GM12864 (cell line): ENCODE measurements at regions not wholly inside any gene's neighbourhood (a gene's known extent, or its start where the extent isn't known, plus 50 kb on each side); places are given as distances from the start of the nearest gene placed in this dataset.

ENCODE experiments used
- DNase-seq: peaks from one replicate; pipeline ENCODE4 v3.0.0-alpha.2; 2011; ENCODE audit warnings: low read depth
- H3K4me3 ChIP-seq: 2 replicates; pipeline ENCODE4 v1.5.1; 2011; ENCODE audit warnings: mild to moderate bottlenecking, low read depth, low read length, control low read depth
- CTCF ChIP-seq: IDR thresholded peaks from 2 replicates; pipeline ENCODE4 v1.5.1; 2011; ENCODE audit warnings: low read depth, mild to moderate bottlenecking, moderate library complexity, low read length, control low read depth, inconsistent platforms; ENCODE audit errors: missing control alignments

- no peak for TF ChIP-seq CTCF
- no peak for DNase-seq
- H3K4me3 ChIP-seq: no peak overlapping the region
These were observed 304.1 kb downstream of the SATB1 start for GRCh38 chr3:18121020-18121419.

GRCh38 chr3:18119866-18120265 is 305.3 kb downstream of the SATB1 start:
- no peak for TF ChIP-seq CTCF
- no peak overlapping the region for H3K4me3 ChIP-seq
- DNase-seq: no peak

DNA sequence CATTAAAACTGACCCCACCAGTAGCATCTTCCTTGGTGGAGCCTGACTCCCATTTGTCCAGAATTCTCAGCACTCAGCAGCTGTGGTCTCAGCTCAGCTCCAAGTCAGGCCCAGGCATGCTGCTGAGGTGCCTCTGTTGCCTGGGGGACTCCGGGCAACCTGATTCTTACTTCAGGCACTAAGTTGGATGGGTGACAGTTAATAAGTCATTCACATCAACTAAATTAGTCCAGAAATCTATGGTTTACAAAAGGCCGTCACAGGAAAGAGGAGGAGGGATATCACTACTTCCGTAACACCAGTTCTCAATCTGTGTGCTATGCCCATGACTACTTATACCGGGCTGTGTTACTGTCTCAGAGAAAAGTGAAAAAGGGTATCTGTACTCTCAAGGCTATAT is 310.2 kb downstream of the SATB1 start:
- H3K4me3 ChIP-seq: no peak overlapping the region
- no peak for DNase-seq
- TF ChIP-seq CTCF: no peak

GRCh38 chr3:18113417-18113816 is 311.7 kb downstream of the SATB1 start:
- no peak for TF ChIP-seq CTCF
- no peak for DNase-seq

DNA sequence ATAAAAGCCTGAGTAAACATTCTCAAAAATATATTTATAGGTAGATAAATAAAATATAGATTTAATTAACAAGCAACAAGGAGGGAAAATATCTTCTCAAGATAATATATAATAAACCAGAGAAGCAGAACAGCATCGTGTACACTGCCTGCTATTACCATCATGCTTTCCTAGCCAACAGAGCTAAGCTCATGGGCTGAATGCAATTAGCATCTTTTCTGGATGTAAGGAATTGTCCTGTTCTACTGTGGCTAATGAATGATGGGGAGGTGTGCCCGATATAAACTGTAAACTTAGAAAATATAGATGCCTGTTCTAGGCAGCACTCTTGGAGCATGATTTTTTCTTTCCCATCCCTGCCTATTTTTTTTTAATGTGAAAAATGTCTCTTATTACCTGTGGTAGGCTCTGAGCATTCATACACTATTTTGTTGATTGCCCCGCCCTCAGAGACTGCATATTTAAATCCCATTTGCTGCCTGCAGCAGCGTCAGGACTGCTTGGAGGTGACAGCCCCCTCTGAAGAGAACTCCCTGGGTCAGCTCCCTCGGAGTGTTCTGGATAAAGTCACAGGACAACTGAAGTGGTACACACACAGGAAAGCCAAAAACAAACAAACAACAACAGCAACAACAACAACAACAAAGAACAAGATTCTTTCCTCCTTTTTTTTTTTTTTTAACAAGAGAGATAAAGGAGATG is 312.3 kb downstream of the SATB1 start:
- H3K4me3 ChIP-seq: no peak overlapping the region
- no peak for TF ChIP-seq CTCF
- DNase-seq: no peak

More at GRCh38 chr3:18113417-18113816, 311.7 kb downstream of the SATB1 start:
- H3K4me3 ChIP-seq: no peak overlapping the region

DNA sequence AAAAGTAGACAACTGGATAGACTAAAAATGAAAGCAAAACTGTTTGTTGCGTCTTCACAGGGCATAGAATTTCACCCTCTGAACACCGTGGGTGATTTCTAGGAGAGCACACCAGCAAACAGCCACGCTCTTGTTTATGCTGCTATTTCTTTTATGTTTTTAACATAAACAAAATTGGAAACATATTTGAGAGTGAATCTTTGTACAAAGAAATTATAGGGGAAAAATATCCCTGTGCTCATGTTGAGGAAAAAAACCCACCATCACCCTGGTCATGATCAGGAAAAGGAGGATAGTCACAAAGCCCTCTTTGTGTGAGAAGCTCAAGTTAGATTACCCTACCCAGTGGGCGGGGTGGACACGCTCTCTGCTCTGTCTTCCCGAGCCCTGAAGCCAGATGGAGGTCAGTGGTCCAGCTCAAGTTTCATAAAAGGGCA is 313.3 kb downstream of the SATB1 start:
- TF ChIP-seq CTCF: no peak
- no peak for DNase-seq
- H3K4me3 ChIP-seq: peak overlapping the region; percentile 16; the same call in 1 of the 2 replicates

- no peak for DNase-seq
- no peak overlapping the region for H3K4me3 ChIP-seq
- TF ChIP-seq CTCF: no peak
These were observed 321.5 kb downstream of the SATB1 start for GRCh38 chr3:18103591-18103990.
